SU-DHL-6 (cell line): ENCODE measurements at regions not wholly inside any gene's neighbourhood (a gene's known extent, or its start where the extent isn't known, plus 50 kb on each side); places are given as distances from the start of the nearest gene placed in this dataset.

Experiments
- CTCF ChIP-seq: fragments of 200-600 bp; sonication (generic); IDR thresholded peaks from one replicate; pipeline ENCODE4 v1.5.1; 2017; ENCODE audit warnings: antibody characterized with exemption, mild to moderate bottlenecking, low read length, moderate library complexity; ENCODE audit not compliant: insufficient read depth, poor library complexity, severe bottlenecking
- EZH2phosphoT487 ChIP-seq: fragments of 200-600 bp; sonication (generic), shearing (Covaris generic); conservative IDR thresholded peaks from 2 replicates; pipeline ENCODE4 v1.6.1; 2018; ENCODE audit warnings: mild to moderate bottlenecking, antibody characterized with exemption, low read length, moderate library complexity, mixed read lengths

GRCh38 chr12:100688451-100688864 lies 106.1 kb upstream of the ANO4 start:
- TF ChIP-seq EZH2phosphoT487, result no peak
- no peak for TF ChIP-seq CTCF
